ENCODE measurements at regions not wholly inside any gene's neighbourhood (a gene's known extent, or its start where the extent isn't known, plus 50 kb on each side); places are given as distances from the start of the nearest gene placed in this dataset.

DNA sequence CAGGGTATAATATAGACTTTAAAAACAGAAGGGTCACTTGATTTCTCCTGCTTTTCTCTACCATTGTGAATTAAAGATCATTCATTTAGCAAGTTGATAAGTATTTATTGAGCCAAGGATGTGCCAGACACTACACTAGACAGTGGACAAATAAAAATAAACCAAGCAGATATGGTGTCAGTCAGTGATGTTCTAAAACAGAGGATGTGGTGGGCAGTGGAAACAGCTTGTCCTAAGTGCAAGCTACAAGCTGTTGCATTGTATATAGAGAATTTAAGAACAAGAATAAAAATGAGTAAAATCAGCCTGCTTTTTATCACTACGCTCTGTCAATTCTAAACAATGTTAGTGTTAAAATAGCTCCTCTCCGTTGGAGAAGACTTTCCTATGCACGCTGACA is 637.3 kb upstream of the GRM7 start:
- TF ChIP-seq, protein P1, sequence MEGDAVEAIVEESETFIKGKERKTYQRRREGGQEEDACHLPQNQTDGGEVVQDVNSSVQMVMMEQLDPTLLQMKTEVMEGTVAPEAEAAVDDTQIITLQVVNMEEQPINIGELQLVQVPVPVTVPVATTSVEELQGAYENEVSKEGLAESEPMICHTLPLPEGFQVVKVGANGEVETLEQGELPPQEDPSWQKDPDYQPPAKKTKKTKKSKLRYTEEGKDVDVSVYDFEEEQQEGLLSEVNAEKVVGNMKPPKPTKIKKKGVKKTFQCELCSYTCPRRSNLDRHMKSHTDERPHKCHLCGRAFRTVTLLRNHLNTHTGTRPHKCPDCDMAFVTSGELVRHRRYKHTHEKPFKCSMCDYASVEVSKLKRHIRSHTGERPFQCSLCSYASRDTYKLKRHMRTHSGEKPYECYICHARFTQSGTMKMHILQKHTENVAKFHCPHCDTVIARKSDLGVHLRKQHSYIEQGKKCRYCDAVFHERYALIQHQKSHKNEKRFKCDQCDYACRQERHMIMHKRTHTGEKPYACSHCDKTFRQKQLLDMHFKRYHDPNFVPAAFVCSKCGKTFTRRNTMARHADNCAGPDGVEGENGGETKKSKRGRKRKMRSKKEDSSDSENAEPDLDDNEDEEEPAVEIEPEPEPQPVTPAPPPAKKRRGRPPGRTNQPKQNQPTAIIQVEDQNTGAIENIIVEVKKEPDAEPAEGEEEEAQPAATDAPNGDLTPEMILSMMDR (conservative IDR thresholded peaks at IDR 0.05) = no peak
- TF ChIP-seq EZH2 (IDR thresholded peaks at IDR 0.05; ENCODE audit: low read depth) = no peak
